ENCODE measurements at regions not wholly inside any gene's neighbourhood (a gene's known extent, or its start where the extent isn't known, plus 50 kb on each side); places are given as distances from the start of the nearest gene placed in this dataset.
"Not testable (repeated sequence)": the region's sequence is repeated elsewhere in the genome, so short reads cannot be mapped to it uniquely, and the experiment has no call there.

GRCh38 chr17:71205951-71206350 lies 914.9 kb upstream of the SOX9 start:
- TF ChIP-seq CTCF (conservative IDR thresholded peaks at IDR 0.05; ENCODE audit: low read length); EZH2phosphoT487 (IDR thresholded peaks at IDR 0.05; ENCODE audit: borderline replicate concordance): not testable (repeated sequence)

All from Loucy (cell line).